Keratinocyte (primary cell): ENCODE measurements at regions not wholly inside any gene's neighbourhood (a gene's known extent, or its start where the extent isn't known, plus 50 kb on each side); places are given as distances from the start of the nearest gene placed in this dataset.

Experiments used
- EZH2 ChIP-seq: IDR thresholded peaks from one replicate; pipeline ENCODE4 v1.6.1; 2012; ENCODE audit warnings: inconsistent platforms, mild to moderate bottlenecking, low read length, moderate library complexity
- TF ChIP-seq, protein P1 (sequence below), 3 experiments: IDR thresholded peaks in 1 of 3; conservative IDR thresholded peaks in 1 of 3; optimal IDR thresholded peaks in 1 of 3; 2 replicates in 2 of 3; 3 replicates in 1 of 3; pipeline versions ENCODE3 to v1.5.1; 2011; ENCODE audit warnings: low read length in 3 of 3, mild to moderate bottlenecking in 3 of 3, moderate library complexity in 2 of 3, control low read depth in 1 of 3, inconsistent platforms in 1 of 3; ENCODE audit not compliant: insufficient read depth in 2 of 3; ENCODE audit errors: extremely low read depth in 1 of 3

DNA sequence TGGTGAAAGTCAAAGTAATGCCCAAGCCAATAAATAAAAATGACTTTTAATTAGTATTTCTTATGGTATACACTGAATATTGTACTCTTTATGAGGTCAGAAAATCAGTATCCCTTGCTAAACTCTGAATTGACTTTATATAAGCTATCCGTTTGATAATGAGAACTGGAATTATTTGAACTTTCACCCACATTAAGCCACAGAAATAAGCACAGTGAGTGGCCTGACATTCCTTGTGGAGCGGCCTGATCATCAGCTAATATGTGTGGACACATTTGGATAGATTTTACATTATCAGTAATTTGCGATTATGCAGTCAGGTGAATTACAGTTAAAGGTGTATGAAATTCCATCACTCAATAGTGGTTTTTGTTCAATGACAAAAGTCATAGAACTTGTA, 136.0 kb upstream of the CBLB start:
- TF ChIP-seq EZH2: no peak
- TF ChIP-seq, protein P1, sequence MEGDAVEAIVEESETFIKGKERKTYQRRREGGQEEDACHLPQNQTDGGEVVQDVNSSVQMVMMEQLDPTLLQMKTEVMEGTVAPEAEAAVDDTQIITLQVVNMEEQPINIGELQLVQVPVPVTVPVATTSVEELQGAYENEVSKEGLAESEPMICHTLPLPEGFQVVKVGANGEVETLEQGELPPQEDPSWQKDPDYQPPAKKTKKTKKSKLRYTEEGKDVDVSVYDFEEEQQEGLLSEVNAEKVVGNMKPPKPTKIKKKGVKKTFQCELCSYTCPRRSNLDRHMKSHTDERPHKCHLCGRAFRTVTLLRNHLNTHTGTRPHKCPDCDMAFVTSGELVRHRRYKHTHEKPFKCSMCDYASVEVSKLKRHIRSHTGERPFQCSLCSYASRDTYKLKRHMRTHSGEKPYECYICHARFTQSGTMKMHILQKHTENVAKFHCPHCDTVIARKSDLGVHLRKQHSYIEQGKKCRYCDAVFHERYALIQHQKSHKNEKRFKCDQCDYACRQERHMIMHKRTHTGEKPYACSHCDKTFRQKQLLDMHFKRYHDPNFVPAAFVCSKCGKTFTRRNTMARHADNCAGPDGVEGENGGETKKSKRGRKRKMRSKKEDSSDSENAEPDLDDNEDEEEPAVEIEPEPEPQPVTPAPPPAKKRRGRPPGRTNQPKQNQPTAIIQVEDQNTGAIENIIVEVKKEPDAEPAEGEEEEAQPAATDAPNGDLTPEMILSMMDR (optimal IDR thresholded peaks at IDR 0.05 in 1 of 3, IDR thresholded peaks at IDR 0.05 in 1 of 3, conservative IDR thresholded peaks at IDR 0.05 in 1 of 3; ENCODE audit: extremely low read depth in 1 of 3, insufficient read depth in 2 of 3, low read length in 3 of 3): no peak
